OCI-LY1 (cell line): ENCODE measurements at regions not wholly inside any gene's neighbourhood (a gene's known extent, or its start where the extent isn't known, plus 50 kb on each side); places are given as distances from the start of the nearest gene placed in this dataset.

Experiments used
- H2AFZ ChIP-seq: fragments of 200-600 bp; sonication (generic), shearing (Covaris generic); 2 replicates; pipeline ENCODE4 v1.6.0; 2014; ENCODE audit warnings: antibody characterized with exemption, mild to moderate bottlenecking, low read length
- H3F3A ChIP-seq: fragments of 200-600 bp; sonication (generic), shearing (Covaris generic); 2 replicates; pipeline ENCODE4 v1.6.0; 2014; ENCODE audit warnings: mild to moderate bottlenecking, antibody characterized with exemption, low read length, moderate library complexity; ENCODE audit not compliant: insufficient read depth
- H3K27ac ChIP-seq: fragments of 200-600 bp; sonication (generic); 2 replicates; pipeline ENCODE4 v1.5.1; 2014; ENCODE audit warnings: low read length, mixed run types, mild to moderate bottlenecking, low read depth; ENCODE audit not compliant: poor library complexity, severe bottlenecking
- H3K27me3 ChIP-seq: fragments of 200-600 bp; sonication (generic); 2 replicates; pipeline ENCODE4 v1.6.0; 2014; ENCODE audit warnings: antibody characterized with exemption, mild to moderate bottlenecking, low read length, moderate library complexity; ENCODE audit not compliant: insufficient read depth
- H3K36me3 ChIP-seq: fragments of 200-600 bp; sonication (generic); 2 replicates; pipeline ENCODE4 v1.6.1; 2014; ENCODE audit warnings: mild to moderate bottlenecking, antibody characterized with exemption, low read length, moderate library complexity, mixed read lengths; ENCODE audit not compliant: insufficient read depth
- H3K4me1 ChIP-seq: fragments of 200-600 bp; sonication (generic); 2 replicates; pipeline ENCODE4 v1.5.1; 2014; ENCODE audit warnings: mild to moderate bottlenecking, low read length, moderate library complexity; ENCODE audit not compliant: insufficient read depth, severe bottlenecking
- H3K4me2 ChIP-seq: fragments of 200-600 bp; sonication (generic), shearing (Covaris generic); 2 replicates; pipeline ENCODE4 v1.6.1; 2014; ENCODE audit warnings: low read length
- H3K4me3 ChIP-seq: fragments of 200-600 bp; sonication (generic); 2 replicates; pipeline ENCODE4 v1.5.1; 2014; ENCODE audit warnings: low read length, low read depth, mild to moderate bottlenecking, mixed read lengths; ENCODE audit not compliant: poor library complexity, severe bottlenecking
- H3K79me2 ChIP-seq: fragments of 200-600 bp; shearing (Covaris generic); 2 replicates; pipeline ENCODE4 v1.6.1; 2016; ENCODE audit warnings: mixed run types, low read length, mixed read lengths; ENCODE audit not compliant: insufficient read depth
- H3K9ac ChIP-seq: fragments of 200-600 bp; sonication (generic), shearing (Covaris generic); 2 replicates; pipeline ENCODE4 v1.6.1; 2014; ENCODE audit warnings: mild to moderate bottlenecking, low read length, mixed read lengths
- H3K9me2 ChIP-seq: fragments of 200-600 bp; sonication (generic), shearing (Covaris generic); 2 replicates; pipeline ENCODE4 v1.6.1; 2014; ENCODE audit warnings: low read depth, mild to moderate bottlenecking, low read length, mixed read lengths
- H3K9me3 ChIP-seq: fragments of 200-600 bp; shearing (Covaris generic); 2 replicates; pipeline ENCODE4 v1.6.1; 2014; ENCODE audit warnings: low read length, mixed read lengths
- H4K20me1 ChIP-seq: fragments of 200-600 bp; sonication (generic), shearing (Covaris generic); 2 replicates; pipeline ENCODE4 v1.6.0; 2016; ENCODE audit warnings: mild to moderate bottlenecking, low read length; ENCODE audit not compliant: insufficient read depth
- CTCF ChIP-seq: fragments of 200-600 bp; sonication (generic), shearing (Covaris generic); IDR thresholded peaks from 2 replicates; pipeline ENCODE4 v1.5.1; 2017; ENCODE audit warnings: mild to moderate bottlenecking, antibody characterized with exemption, low read length, moderate library complexity, mixed read lengths
- EZH2 ChIP-seq: fragments of 200-600 bp; sonication (generic), shearing (Covaris generic); IDR thresholded peaks from 2 replicates; pipeline ENCODE4 v1.8.0; 2017; ENCODE audit warnings: borderline replicate concordance, mixed run types, mild to moderate bottlenecking, antibody characterized with exemption, low read length, moderate library complexity, mixed read lengths

- Histone ChIP-seq H3K27ac (no peak overlapping the region), H3K4me3 (no peak overlapping the region), H3K4me1 (peaks cover 11% of the 10 kb centered on the region), H3K4me2 (no peak overlapping the region), H3F3A (no peaks in the 10 kb centered on the region), H3K9me3 (no peaks in the 10 kb centered on the region; the same call in 1 of the 2 replicates), H3K9ac (no peak overlapping the region), H3K9me2 (no peaks in the 10 kb centered on the region), H4K20me1 (no peaks in the 10 kb centered on the region), H2AFZ (no peak overlapping the region), H3K36me3 (no peaks in the 10 kb centered on the region), H3K27me3 (no peaks in the 10 kb centered on the region), H3K79me2 (no peaks in the 10 kb centered on the region)
- no peak for TF ChIP-seq CTCF
- no peak for TF ChIP-seq EZH2
These were observed 970.1 kb upstream of the ADGRB3 start for GRCh38 chr6:67664942-67665341.

- Histone ChIP-seq H3K4me1 (peaks cover 11% of the 10 kb centered on the region), H3K9ac (no peak overlapping the region), H3K4me2 (no peak overlapping the region), H2AFZ (no peak overlapping the region), H3K36me3 (no peaks in the 10 kb centered on the region), H3K79me2 (no peaks in the 10 kb centered on the region), H3F3A (no peaks in the 10 kb centered on the region), H3K4me3 (no peak overlapping the region), H3K9me2 (no peaks in the 10 kb centered on the region), H3K9me3 (no peaks in the 10 kb centered on the region; the same call in 1 of the 2 replicates), H3K27me3 (no peaks in the 10 kb centered on the region), H4K20me1 (no peaks in the 10 kb centered on the region), H3K27ac (no peak overlapping the region)
- TF ChIP-seq EZH2, result no peak
- TF ChIP-seq CTCF, result no peak
These were observed 971.8 kb upstream of the ADGRB3 start for GRCh38 chr6:67663105-67663895.

GRCh38 chr6:67653561-67653960 is 981.5 kb upstream of the ADGRB3 start:
- H3K9me3 ChIP-seq, result no peaks in the 10 kb centered on the region
- H3K4me2 ChIP-seq, result no peak overlapping the region
- no peaks in the 10 kb centered on the region for H4K20me1 ChIP-seq
- no peak overlapping the region for H3K27ac ChIP-seq
- no peaks in the 10 kb centered on the region for H3K4me1 ChIP-seq
- H3K9ac ChIP-seq, result no peak overlapping the region
- H3K9me2 ChIP-seq, result no peaks in the 10 kb centered on the region
- no peak overlapping the region for H3K4me3 ChIP-seq
- no peak overlapping the region for H2AFZ ChIP-seq
- TF ChIP-seq CTCF, result no peak
- H3K36me3 ChIP-seq, result no peaks in the 10 kb centered on the region
- H3K27me3 ChIP-seq, result no peaks in the 10 kb centered on the region
- no peaks in the 10 kb centered on the region for H3F3A ChIP-seq
- H3K79me2 ChIP-seq, result no peaks in the 10 kb centered on the region
